Head of caudate nucleus (tissue), 42 donors: ENCODE measurements at regions not wholly inside any gene's neighbourhood (a gene's known extent, or its start where the extent isn't known, plus 50 kb on each side); places are given as distances from the start of the nearest gene placed in this dataset.
"Not testable (repeated sequence)": the region's sequence is repeated elsewhere in the genome, so short reads cannot be mapped to it uniquely, and the experiment has no call there.

Experiments used
- DNase-seq, 42 donors: peaks; one replicate each; pipeline versions ENCODE4 v3.0.0 to v3.0.0-alpha.2; 2020 to 2021; ENCODE audit warnings: mixed read lengths in 7 of 42
- intact Hi-C: fragments of 100-400 bp; cut with DNase I; formaldehyde crosslinking; loops from one replicate; pipeline ENCODE4 v1.15.0; 2022

DNA sequence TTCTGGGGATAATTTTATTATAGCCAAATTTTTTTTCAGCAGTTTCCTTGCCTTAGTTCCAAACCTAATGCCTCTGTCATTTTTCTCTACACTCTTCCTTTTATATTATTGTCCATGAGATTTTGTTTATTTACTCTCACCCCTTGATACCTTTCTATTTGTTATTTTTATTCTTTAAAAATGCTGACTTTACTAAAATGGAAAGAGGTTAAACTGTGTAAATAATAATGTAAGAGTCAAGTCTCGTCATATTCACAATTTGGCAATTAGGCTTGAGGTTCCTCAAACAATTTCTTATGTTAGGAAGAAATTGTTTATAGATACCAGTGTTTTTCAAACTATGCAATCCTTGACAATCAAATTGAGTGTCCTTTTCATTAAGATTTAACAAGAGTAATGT, 428.6 kb upstream of the CDH9 start:
- DNase-seq: no peak
- intact Hi-C loops: no loop called here

DNA sequence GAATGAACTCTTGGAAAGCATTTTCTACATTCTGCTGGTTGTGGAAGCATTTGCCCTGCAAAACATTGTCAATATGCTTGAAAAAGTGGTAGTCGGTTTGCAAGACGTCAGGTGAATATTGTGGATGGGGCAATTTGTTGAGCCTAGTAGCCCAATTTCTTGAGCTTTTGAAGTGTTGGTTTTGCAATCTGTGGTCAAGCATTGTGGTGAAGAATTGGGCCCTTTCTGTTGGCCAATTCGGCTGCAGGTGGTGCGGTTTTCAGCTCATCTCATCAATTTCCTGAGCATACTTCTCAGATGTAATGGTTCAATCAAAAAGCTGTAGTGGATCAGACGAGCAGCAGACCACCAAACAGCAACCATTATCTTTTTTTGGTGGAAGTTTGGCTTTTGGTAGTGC, 426.8 kb upstream of the CDH9 start:
- intact Hi-C loops: no loop called here
- DNase-seq: no peak

DNA sequence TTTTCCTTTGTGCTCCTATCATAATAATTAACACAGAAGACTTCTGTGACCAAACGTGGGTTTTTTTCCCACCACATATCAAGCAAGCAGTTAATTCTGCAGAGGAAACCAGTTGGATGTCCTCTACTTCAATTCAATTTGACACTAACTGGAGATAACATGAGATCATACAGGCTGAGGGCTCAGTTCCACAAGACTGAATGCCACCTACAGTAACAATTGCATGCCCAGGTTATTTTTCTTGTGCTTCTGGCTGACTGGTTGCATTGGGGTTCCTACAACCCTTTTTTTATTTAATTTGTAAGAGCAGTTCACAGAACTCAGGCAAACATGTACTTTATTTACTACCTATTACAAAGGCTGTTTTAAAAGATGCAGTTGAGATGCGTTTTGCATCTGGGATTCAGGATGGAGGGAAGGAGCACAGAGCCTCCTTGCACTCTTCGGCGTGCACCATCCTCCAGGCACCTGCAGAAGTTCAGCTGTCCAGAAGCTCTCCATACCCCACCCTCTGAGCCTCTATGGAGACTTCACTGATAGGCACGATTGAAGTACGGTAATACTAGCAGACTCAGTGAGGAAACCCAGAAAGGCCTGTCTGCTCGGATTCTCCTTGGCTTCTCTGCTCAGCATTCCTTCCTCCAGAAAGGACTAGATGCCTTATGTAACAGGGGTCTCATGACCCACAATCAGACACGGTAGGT, 425.2 kb upstream of the CDH9 start:
- DNase-seq: no peak
- intact Hi-C loops: no loop called here

DNA sequence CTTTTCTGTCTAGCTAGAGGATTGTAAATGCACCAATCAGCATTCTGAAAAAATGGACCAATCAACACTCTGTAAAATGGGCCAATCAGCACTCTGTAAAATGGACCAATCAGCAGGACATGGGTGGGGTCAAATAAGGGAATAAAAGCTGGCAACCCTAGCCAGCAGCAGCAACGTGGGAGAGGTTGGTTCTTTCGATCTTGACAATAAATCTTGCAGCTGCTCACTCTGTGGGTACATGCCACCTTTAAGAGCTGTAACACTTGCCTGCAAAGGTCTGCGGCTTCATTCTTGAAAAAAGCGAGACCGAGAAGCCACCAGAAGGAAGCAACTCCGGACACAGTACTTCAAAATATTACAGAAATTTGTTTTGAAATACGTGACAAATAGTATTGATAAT, 424.6 kb upstream of the CDH9 start:
- DNase-seq: no peak
- intact Hi-C loops: no loop called here

DNA sequence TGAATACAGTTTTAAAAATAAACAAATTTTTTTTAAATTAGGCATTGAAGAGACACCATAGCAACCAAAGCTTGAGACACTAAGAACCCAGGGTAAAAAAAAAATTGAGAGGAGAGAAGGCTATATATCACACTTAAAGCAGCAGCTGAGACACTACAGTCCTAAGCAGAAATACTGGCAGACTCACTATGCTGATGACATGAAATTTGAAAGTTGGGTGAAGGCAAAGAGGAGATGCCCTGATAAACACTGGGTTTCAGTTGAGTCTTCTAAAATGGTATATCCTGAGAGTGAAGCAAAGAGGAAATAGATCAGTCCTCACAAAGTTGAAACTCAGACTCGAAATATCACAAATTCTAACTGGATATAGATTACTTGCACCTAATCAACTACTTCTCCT, 419.9 kb upstream of the CDH9 start:
- intact Hi-C loops: no loop called here
- no peak for DNase-seq

DNA sequence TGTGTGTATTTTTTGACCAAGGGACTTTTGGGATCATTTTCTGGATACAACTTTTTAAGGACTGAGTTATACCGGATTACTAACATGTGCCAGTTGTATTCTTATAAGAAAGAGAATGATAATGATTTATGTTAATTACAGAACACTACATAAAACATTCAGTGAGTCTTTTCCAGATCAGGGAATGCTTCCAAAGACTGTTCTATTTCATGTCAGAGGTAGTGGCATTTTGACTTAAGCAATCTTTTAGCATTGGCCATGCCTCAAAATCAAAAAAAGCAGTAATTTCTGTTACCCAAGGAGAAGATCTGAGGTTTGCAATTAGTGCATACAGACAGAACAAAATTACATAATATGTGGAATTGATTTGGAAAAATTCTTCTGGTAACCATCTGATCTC, 413.0 kb upstream of the CDH9 start:
- intact Hi-C loops: no loop called here
- no peak for DNase-seq

DNA sequence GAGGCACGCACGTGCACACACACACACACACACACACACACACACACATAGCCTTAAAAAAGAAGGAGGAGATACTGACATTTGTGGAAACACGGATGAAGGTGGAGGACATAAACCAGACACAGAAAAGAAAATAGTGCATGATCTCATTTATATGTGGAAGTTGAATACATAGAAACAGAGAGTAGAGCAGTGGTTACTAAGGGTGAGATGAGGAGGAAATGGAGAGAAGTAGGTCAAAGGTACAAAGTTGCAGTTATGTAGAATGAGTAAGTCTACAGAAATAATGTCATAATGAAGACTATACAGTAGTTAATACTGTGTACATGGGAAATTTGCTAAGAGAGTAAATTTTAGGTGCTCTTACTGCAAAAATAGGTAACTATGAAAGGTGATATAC, 412.2 kb upstream of the CDH9 start:
- DNase-seq: no peak
- intact Hi-C loops: no loop called here

DNA sequence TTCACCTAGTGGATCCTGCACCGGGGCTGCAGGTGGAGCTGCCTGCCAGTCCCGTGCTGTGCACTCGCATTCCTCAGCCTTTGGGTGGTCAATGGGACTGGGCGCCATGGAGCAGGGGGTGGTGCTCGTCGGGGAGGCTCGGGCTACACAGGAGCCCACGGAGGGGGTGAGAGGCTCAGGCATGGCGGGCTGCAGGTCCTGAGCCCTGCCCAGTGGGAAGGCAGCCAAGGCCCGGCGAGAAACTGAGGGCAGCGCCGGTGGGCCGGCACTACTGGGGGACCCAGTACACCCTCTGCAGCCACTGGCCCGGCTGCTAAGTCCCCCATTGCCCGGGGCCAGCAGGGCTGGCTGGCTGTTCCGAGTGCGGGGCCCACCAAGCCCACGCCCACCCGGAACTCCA, 401.0 kb upstream of the CDH9 start:
- intact Hi-C loops, DNase-seq: not testable (repeated sequence)

DNA sequence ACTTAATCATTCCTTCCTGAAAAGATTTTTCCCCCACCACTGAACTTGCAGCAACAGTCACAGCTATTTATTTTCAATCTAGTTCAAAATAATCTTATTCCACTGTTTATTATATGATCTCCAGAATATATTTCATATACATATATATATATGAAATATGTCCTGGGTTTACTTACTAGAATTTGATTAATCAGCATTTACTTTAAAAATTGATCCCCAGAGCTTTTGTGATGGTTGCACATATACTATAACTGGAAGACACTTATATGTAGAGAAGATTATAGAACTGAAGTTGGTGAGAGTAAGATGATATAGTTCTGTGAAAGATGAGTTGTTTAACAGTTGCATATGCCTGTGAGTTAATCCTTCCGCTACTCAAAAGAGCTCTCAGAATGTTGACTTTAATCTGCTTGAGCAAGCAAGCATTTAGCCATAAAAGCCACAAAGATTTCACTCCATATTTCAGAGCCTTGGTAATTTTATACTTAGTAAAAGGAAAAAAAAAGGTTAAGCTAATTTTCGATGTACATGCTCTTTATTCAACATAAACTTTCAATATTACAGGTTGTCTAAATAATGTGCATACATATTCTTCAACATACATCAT, 399.3 kb upstream of the CDH9 start:
- intact Hi-C loops: no loop called here
- no peak for DNase-seq

DNA sequence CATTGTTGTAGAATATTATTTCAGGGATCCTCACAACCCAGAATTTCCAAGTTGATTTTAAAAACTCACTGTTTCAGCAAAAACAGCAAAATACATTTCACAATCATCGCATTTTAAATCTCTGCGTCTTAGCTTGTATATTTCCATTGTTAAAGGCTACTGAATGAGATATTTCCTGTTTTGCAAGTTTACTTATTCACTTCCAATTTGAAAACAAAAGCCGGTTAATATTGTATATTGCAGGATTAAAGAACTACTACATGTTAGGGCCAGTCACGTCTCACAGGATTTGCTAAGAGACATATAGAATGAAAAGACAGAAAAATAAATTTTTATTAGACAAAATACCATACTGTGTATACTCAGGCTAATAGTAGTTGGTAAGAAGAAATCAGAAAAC, 395.9 kb upstream of the CDH9 start:
- no peak for DNase-seq
- intact Hi-C loops: no loop called here

DNA sequence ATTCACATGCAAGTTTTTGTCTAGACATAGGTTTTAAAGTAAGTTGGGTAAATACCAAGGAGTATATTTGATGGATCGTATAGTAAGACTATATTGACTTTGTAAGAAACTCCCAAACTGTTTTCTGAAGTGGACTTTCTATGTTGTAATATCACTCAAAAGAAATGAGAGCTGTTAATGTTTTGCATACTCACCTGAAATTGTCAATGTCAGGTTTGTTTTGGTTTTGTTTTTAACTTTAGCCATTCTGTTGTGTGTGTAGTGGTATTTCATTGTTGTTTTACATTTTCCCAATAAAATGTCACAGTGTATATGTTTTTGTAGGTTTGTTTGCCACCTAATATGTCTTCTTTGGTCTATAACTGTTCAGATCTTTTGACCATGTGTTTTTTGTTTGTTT, 375.7 kb upstream of the CDH9 start:
- intact Hi-C loops: no loop called here
- DNase-seq: no peak

DNA sequence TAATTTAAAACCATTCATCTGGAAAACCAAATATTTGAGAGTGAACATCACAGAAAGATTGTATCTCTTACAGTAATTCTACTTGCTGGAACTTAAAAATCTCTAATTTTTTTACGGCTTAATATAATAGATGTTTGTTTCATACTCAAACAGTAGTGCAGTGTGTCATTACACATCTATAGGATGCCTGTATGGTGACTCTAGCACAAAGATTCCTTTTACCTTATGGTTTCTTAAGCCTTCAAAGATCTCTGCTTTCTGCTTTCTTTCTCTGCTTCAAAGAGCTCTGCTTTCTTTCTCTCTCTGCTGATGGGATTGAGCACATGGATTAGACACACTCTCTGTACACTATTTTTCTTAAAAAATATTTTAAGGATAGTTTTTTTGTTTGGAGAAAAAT, 374.0 kb upstream of the CDH9 start:
- intact Hi-C loops: no loop called here
- no peak for DNase-seq

DNA sequence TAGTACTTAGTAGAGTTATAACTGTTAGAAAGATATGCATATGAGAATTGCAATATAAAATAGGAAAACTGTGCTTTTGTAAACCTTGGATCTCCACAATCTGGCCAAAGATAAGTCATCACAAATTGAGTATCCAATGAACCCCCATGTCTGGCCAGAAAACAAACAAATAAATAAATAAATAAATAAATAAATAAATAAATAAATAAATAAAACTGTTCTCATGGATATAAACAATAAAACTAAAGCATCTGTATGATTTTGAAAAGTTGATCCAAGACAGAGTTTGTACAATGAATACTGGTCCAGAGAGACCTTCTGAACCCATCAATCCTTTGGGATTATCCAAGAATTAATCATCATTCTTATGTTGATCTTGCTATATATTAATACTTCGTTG, 367.6 kb upstream of the CDH9 start:
- no peak for DNase-seq
- intact Hi-C loops: no loop called here

DNA sequence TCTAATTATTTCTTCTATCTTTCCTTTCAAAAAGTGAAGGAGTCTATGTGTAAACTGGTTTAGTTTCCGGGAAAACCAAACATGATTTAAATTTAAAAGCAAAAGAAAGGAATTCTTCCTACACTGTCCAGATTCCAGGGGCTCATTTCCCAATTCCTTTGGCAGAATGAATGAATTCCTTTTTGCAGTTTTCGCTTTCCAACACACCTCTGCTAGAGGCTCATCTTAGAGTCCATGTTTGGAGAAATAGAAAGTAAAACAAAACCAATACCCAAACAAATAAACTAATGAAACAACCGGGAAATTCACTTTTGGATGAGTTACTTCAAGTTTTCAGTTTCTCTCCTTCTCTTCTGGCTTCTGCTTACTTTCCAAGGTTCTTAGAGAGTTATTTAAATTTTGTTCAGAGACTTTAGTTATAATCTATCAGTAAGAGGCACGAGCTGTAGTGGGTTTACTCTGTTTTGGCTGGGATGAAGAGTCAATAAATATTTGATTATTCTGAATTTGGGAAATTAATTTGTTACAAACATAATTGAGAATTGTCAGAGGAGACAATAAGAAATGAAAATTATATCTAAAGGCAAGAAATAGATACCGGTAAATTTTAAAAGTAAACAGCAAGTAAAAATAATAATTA, 365.0 kb upstream of the CDH9 start:
- no peak for DNase-seq
- intact Hi-C loops: no loop called here

DNA sequence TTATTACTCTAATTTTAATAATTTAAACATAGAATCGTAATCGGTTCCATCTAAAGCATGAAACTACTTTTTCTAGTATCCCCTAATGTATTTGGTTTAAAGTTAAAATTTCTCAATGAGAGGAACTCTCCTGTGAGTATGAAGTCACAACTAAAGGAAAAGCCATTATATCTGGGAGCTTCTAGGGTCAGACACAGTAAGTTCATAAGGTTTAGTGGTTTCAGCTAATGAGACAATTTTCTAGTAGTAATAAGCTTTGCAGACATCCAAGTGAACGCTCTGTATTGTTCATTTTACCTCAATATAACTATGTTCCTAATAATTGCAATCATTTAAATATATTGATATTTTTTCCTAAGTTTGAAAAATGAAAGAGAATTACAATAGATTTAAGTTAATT, 364.4 kb upstream of the CDH9 start:
- intact Hi-C loops: no loop called here
- DNase-seq: no peak

DNA sequence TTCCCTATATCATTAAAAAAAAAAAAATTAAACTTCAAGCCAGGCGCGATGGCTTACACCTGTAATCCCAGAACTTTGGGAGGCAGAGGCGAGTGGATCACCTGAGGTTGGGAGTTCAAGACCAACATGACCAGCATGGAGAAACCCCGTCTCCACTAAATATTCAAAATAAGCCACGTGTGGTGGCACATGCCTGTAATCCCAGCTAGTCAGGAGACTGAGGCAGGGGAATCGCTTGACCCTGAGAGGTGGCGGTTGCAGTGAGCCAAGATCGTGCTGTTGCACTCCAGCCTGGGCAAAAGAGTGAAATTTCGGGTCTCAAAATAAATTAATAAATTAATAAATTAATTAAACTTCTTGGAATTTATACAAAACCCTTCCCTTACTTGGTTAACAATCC, 358.6 kb upstream of the CDH9 start:
- intact Hi-C loops: no loop called here
- no peak for DNase-seq

DNA sequence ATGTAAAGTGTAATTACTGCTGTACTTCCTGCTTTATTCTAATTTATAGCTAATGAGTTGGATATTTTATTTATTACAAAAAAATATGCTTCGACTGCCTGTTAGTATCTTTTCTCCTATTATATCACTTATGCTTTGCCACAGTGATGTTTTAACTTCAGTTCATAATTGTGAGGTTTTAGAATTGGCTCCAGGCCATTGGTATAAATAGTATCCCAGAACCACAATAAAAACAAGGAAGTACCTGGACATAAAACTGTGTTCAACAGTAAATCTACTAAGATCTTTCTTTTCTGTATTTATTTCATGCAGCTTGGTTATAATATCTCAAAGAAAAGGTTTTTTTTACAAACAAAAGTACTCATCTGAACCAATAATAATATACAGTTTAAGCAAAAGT, 354.3 kb upstream of the CDH9 start:
- no peak for DNase-seq
- intact Hi-C loops: no loop called here

DNA sequence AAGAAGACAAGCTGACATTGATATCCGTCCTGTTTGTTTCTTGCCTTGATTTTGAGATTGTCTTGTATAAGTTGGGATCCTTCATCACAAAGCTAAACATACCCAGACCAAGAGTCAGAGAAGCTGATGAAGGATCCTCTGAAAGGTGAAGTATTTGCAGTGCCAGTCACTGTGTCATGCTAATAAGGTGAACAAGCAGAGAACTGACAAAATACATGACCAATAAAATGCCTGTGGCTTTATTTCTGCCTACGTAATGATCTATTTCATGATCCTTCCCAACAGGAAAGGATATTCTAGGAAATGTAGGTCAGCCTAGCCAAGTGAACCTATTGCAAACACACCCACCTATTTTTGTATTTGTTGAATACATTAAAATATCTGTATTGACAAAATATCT, 351.3 kb upstream of the CDH9 start:
- intact Hi-C loops: no loop called here
- no peak for DNase-seq

DNA sequence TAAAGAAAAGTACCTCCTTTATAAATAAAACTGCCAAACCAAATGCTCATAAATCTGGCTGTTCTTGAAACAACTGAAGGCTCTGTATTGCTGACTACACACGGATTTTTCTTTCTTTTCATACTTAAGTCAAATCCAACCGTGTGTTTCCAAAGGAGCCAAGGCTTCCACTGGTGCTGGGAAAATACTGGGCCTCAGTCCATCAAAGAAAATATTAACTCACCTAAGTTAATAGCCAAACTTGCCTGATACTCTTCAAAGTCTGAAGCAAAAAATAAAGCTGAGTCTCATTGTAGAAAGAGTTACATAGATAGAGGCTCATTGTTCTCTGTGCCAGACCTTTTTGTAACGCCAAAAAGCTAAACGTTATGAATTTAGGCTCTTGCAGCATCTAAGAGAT, 350.4 kb upstream of the CDH9 start:
- intact Hi-C loops: no loop called here
- no peak for DNase-seq

DNA sequence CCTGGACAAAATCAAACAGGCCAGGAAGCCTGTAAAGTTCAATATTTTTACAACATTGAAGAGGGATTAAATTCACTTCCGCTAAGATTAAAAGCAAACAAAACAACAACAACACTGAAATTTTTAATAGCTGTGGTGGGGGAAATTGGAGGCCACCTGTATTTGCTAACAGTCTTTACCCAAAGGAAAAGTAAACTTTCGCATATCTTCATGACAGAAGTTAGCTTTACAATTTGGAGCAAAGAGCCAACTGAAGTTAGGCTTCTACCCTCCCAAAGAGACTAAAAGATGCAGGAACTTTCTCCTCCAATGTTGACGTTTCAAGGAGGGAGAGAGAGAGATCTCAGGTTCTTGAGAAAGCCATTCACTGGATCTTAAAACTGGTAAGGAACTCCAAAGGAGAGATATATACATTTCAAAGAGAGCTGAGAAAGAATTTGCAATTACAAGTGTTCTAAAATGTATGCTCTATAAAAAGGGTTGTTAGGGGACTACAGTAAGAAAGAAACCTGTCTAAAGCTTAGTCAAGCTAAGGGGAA, 349.2 kb upstream of the CDH9 start:
- intact Hi-C loops: no loop called here
- no peak for DNase-seq

DNA sequence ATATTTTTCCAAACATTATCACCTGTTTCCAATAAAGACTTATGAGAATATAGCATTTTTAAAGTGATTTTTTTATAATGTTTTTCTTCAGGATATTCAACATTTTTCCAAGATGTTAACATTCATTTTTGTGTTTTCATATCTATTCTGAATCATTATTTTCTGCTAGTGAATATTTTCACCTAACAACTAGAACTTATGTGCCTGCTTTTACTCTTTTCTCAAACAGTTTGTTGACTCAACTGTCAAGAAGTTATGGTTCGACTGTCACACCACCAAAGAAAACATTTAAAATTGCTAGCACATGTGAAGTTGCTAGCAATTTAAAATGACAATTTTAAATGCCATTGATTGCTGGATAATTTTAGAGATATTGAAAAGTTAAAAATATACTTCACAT, 343.3 kb upstream of the CDH9 start:
- intact Hi-C loops: no loop called here
- no peak for DNase-seq
